BJ (cell line): ENCODE measurements at regions not wholly inside any gene's neighbourhood (a gene's known extent, or its start where the extent isn't known, plus 50 kb on each side); places are given as distances from the start of the nearest gene placed in this dataset.

Source experiments
- CTCF ChIA-PET: fragments of 350-600 bp; formaldehyde crosslinking; extraction: SDS; loops from one replicate; lab custom pipeline; 2021; ENCODE audit warnings: antibody characterized with exemption, inconsistent platforms; lab: Yijun Ruan, JAX
- POLR2A ChIA-PET: fragments of 300-600 bp; sonication (Branson Sonifier 250); formaldehyde crosslinking; extraction: SDS; loops from one replicate; lab custom pipeline; 2021; ENCODE audit warnings: antibody characterized with exemption; lab: Charles Lee
- DNase-seq: peaks from one replicate; pipeline ENCODE4 v3.0.0-alpha.2; 2011; ENCODE audit warnings: low read depth
- H3K27me3 ChIP-seq: 2 replicates; pipeline ENCODE4 v1.6.0; 2011; ENCODE audit warnings: low read length; ENCODE audit not compliant: control insufficient read depth, insufficient read depth
- H3K36me3 ChIP-seq: 2 replicates; pipeline ENCODE4 v1.5.1; 2011; ENCODE audit warnings: low read length; ENCODE audit not compliant: control insufficient read depth, insufficient read depth
- H3K4me3 ChIP-seq: 2 replicates; pipeline ENCODE4 v1.5.1; 2011; ENCODE audit warnings: low read depth, mild to moderate bottlenecking, control low read depth, low read length
- CTCF ChIP-seq: IDR thresholded peaks from 2 replicates; pipeline ENCODE4 v1.5.1; 2011; ENCODE audit warnings: low read depth, mild to moderate bottlenecking, control low read depth, inconsistent platforms, low read length, moderate library complexity; ENCODE audit not compliant: insufficient read depth

GRCh38 chr1:216937491-216937890 lies 214.3 kb upstream of the ESRRG start:
- Histone ChIP-seq H3K4me3 (no peak overlapping the region), H3K27me3 (no peaks in the 10 kb centered on the region), H3K36me3 (no peaks in the 10 kb centered on the region)
- TF ChIP-seq CTCF, result no peak
- POLR2A ChIA-PET, result no interaction called here
- no peak for DNase-seq
- CTCF ChIA-PET, result interaction anchor here (0.6 kb wide), 1 partner anchor 690 kb away, joined by 4 read pairs; no protein-coding TSS in a partner anchor

DNA sequence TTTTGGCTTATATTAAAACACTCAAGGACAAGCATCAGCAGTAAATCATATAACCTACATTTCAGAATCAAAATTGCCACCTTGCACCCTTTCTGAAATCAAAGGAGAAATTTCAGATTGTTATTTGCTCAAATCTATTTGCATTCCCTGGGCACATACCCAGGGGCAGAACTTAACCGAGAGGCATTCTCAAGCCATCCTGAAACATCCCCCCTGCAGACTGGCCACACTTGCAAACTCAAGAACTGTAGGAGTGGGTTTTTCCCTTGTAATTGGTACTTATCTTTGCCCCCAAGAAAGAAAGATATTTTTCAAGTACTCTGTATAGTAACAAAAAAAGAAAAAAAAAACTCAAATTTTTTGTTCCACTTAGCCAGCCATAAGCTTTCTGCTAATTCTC lies 213.6 kb upstream of the ESRRG start:
- CTCF ChIA-PET, result interaction anchor here (0.6 kb wide), 1 partner anchor 690 kb away, joined by 4 read pairs; no protein-coding TSS in a partner anchor
- no peak for DNase-seq
- H3K27me3 ChIP-seq, result no peaks in the 10 kb centered on the region
- H3K36me3 ChIP-seq, result no peaks in the 10 kb centered on the region
- TF ChIP-seq CTCF, result no peak
- POLR2A ChIA-PET, result no interaction called here
- no peak overlapping the region for H3K4me3 ChIP-seq

DNA sequence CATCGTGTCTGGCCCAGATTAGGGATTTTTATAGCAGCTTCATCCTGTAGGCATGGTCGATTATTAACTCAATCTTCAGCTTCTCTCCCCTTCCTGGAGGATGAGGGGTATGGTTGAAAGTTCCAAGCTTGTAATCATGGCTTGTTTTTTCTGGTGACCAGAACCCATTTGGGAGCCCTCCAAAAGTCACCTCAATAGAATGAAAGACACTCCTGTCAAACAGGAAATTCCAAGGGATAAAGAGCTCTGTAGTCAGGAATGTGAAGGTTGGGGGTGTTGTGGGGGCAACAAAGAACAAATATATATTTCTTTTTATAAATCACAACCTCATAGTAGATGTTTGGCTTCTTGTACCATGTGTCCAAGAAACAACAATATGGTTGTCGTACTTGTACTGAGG lies 212.7 kb upstream of the ESRRG start:
- Histone ChIP-seq H3K36me3 (no peaks in the 10 kb centered on the region), H3K4me3 (no peak overlapping the region), H3K27me3 (no peaks in the 10 kb centered on the region)
- no peak for TF ChIP-seq CTCF
- DNase-seq, result no peak
- ChIA-PET POLR2A (no interaction called here), CTCF (no interaction called here)

GRCh38 chr1:216932424-216932823 lies 209.2 kb upstream of the ESRRG start:
- CTCF ChIA-PET, result no interaction called here
- DNase-seq, result no peak
- no peak overlapping the region for H3K4me3 ChIP-seq
- TF ChIP-seq CTCF, result no peak
- no peaks in the 10 kb centered on the region for H3K36me3 ChIP-seq
- POLR2A ChIA-PET, result no interaction called here
- H3K27me3 ChIP-seq, result no peaks in the 10 kb centered on the region

GRCh38 chr1:216929870-216930582 lies 206.8 kb upstream of the ESRRG start:
- TF ChIP-seq CTCF, result no peak
- POLR2A ChIA-PET, result no interaction called here
- Histone ChIP-seq H3K36me3 (no peaks in the 10 kb centered on the region), H3K4me3 (no peak overlapping the region), H3K27me3 (no peaks in the 10 kb centered on the region)
- CTCF ChIA-PET, result no interaction called here
- no peak for DNase-seq
